Transverse colon (tissue), 3 donors: ENCODE measurements at regions not wholly inside any gene's neighbourhood (a gene's known extent, or its start where the extent isn't known, plus 50 kb on each side); places are given as distances from the start of the nearest gene placed in this dataset.

ENCODE experiments used
- CTCF ChIP-seq, 5 experiments: fragments of 200-600 bp in 3 of 5; fragments of 450-650 bp in 2 of 5; sonication (generic) in 3 of 5; IDR thresholded peaks; 1 replicate in 2 of 5; 2 replicates in 3 of 5; pipeline ENCODE4 v1.5.1; 2016 to 2017; ENCODE audit warnings: antibody characterized with exemption in 5 of 5, inconsistent platforms in 3 of 5, mild to moderate bottlenecking in 2 of 5, moderate library complexity in 1 of 5
- EP300 ChIP-seq: sonication (generic); formaldehyde crosslinking; IDR thresholded peaks from one replicate; pipeline ENCODE4 v1.6.1; 2017; ENCODE audit warnings: antibody characterized with exemption, low read depth
- POLR2A ChIP-seq: fragments of 450-650 bp; IDR thresholded peaks from one replicate; pipeline ENCODE4 v1.6.1; 2016; ENCODE audit warnings: antibody characterized with exemption, mild to moderate bottlenecking, moderate library complexity

GRCh38 chr5:62167561-62168057 is 138.4 kb upstream of the KIF2A start:
- TF ChIP-seq CTCF (IDR thresholded peaks at IDR 0.05) (no peak), EP300 (no peak), POLR2A (no peak)
